Heart right ventricle (tissue), 16 donors: ENCODE measurements at regions not wholly inside any gene's neighbourhood (a gene's known extent, or its start where the extent isn't known, plus 50 kb on each side); places are given as distances from the start of the nearest gene placed in this dataset.

Experiments used
- ATAC-seq, 8 donors: fragments of 200-7000 bp; cut with Tn5 transposase; one replicate each; pipeline ENCODE4 v1.9.1; 2020; ENCODE audit warnings: mild to moderate bottlenecking in 8 of 8, moderate library complexity in 8 of 8, moderate number of reproducible peaks in 1 of 8
- DNase-seq, 2 donors: peaks; one replicate each; pipeline ENCODE4 v3.0.0-alpha.2; 2020
- H3K27ac ChIP-seq, 10 donors: fragments of 200-600 bp; sonication (generic) in 2 of 10; one replicate each; pipeline versions ENCODE4 v1.5.0 to v1.8.0; 2020 to 2022; ENCODE audit warnings: mild to moderate bottlenecking in 3 of 10
- H3K27me3 ChIP-seq, 7 donors: fragments of 200-600 bp; one replicate each; pipeline ENCODE4 v1.8.0; 2021 to 2022; ENCODE audit warnings: mild to moderate bottlenecking in 2 of 7
- H3K36me3 ChIP-seq, 9 donors: fragments of 200-600 bp; sonication (generic) in 1 of 9; one replicate each; pipeline versions ENCODE4 v1.5.0 to v1.8.0; 2020 to 2022; ENCODE audit warnings: mild to moderate bottlenecking in 2 of 9
- H3K4me1 ChIP-seq, 9 donors: fragments of 200-600 bp; sonication (generic) in 1 of 9; one replicate each; pipeline versions ENCODE4 v1.5.0 to v1.8.0; 2020 to 2022; ENCODE audit warnings: mild to moderate bottlenecking in 4 of 9
- H3K4me3 ChIP-seq, 10 donors: fragments of 200-600 bp; sonication (generic) in 2 of 10; one replicate each; pipeline versions ENCODE4 v1.5.0 to v1.8.0; 2020 to 2022; ENCODE audit warnings: mild to moderate bottlenecking in 7 of 10, moderate library complexity in 2 of 10
- H3K9me3 ChIP-seq, 11 donors: fragments of 200-600 bp in 10 of 11; sonication (generic) in 2 of 11; one replicate each; pipeline versions ENCODE4 v1.5.0 to v1.8.0; 2013 to 2022; ENCODE audit warnings: mild to moderate bottlenecking in 2 of 11, control low read depth in 1 of 11, moderate library complexity in 1 of 11
- CTCF ChIP-seq, 9 donors: fragments of 200-600 bp; sonication (generic) in 2 of 9; IDR thresholded peaks; one replicate each; pipeline versions ENCODE4 v1.5.0 to v1.8.0; 2021 to 2022; ENCODE audit warnings: antibody characterized with exemption in 9 of 9, mild to moderate bottlenecking in 5 of 9, moderate library complexity in 1 of 9
- WGBS, 2 donors: extraction: QIAGEN DNeasy Blood & Tissue Kit; methylation state at CpG; one replicate each; pipeline ENCODE4 v1.1.7; 2013; ENCODE audit warnings: inconsistent platforms in 1 of 2; 5-methylcytosine and 5-hydroxymethylcytosine counted together
- intact Hi-C, 10 donors: fragments of 100-400 bp; cut with DNase I; formaldehyde crosslinking; loops; one replicate each; pipeline versions ENCODE4 v1.11.1 to v1.14.2; 2022
- donor health status: Arrhythmogenic right ventricular cardiomyopathy.
- donor health status: ischemic (EF 13 %, LVEDD 7.1; RV severe dilation, severe dysfunction).
- donor health status: healthy with polysubstance abuse.
- donor health status: DM: no; HTN: yes; CAD: no.
- donor health status: DM: no; HTN: no; CAD: no.
- donor health status: ischemic (EF 25% LVEDD 6.9; RV normal size, moderate dysfunction).
- donor health status: ischemic (EF 25% LVEDD 5.7; RV mildly dilated, moderate dysfunction).
- donor health status: healthy.
- donor health status: DM: yes; HTN: yes; CAD: no.
- donor health status: Ischemic cardiomyopathy.
- donor health status: ischemic (EF 35%, LVEDD 5.7; RV mildly dilated, moderate dysfunction).
- donor health status: nonischemic (EF 11% LVEDD 7.7; RV severe dilation, severe dysfunction).
- donor health status: DM: yes; HTN: yes; CAD: no.
- donor health status: PGD.
- donor health status: ischemic (EF 29% LVEDD 5.4; RV normal size, mild dysfunction).
- donor health status: nonischemic (EF 23%, LVEDD 6.1; RV moderate dilation, normal function).

GRCh38 chr4:89416960-89417359 is 109.4 kb upstream of the GPRIN3 start:
- ATAC-seq (no peak), DNase-seq (no peak)
- H3K27me3 ChIP-seq = no peaks in the 10 kb centered on the region
- no peaks in the 10 kb centered on the region for H3K9me3 ChIP-seq
- H3K4me1 ChIP-seq = peaks cover 0 to 13% (median 4%) of the 10 kb centered on the region in 9 donors
- peak overlapping the region in 2 of 10 donors; percentile 13 to 41 for H3K27ac ChIP-seq
- TF ChIP-seq CTCF (IDR thresholded peaks at IDR 0.05) = no peak
- no peak overlapping the region for H3K4me3 ChIP-seq
- 95 to 99% methylated on average over 2 of the region's 2 CpGs for WGBS, 2 donors
- intact Hi-C loops = loop anchor here in 2 of 10 donors (10.0 kb wide), 1 partner anchor 112 kb away; the partner anchor contains the start of gene GPRIN3 (in 2 of the 2)
- no peaks in the 10 kb centered on the region for H3K36me3 ChIP-seq

- 35 to 60% methylated on average over 1 of the region's 1 CpG for WGBS, 2 donors
- Histone ChIP-seq H3K27ac (peak overlapping the region in 1 of 10 donors; percentile 16), H3K36me3 (no peaks in the 10 kb centered on the region), H3K27me3 (no peaks in the 10 kb centered on the region), H3K4me3 (no peak overlapping the region), H3K9me3 (no peaks in the 10 kb centered on the region), H3K4me1 (peaks cover 0 to 39% (median 14%) of the 10 kb centered on the region in 9 donors)
- no peak for TF ChIP-seq CTCF (IDR thresholded peaks at IDR 0.05)
- intact Hi-C loops = loop anchor here in 3 of 10 donors (5.0 to 10.0 kb wide), 2 partner anchors 106 to 109 kb away; partner anchors contain the start of gene GPRIN3 (in 3 of the 3)
- ATAC-seq (peak in 7 of 8 donors; percentile 43 to 78 (median 57)), DNase-seq (peak in 1 of 2 donors; percentile 9)
These were observed 105.9 kb upstream of the GPRIN3 start for GRCh38 chr4:89413518-89413917.

- 67 to 69% methylated on average over 6 of the region's 6 CpGs for WGBS, 2 donors
- no peak for TF ChIP-seq CTCF (IDR thresholded peaks at IDR 0.05)
- Histone ChIP-seq H3K27me3 (no peaks in the 10 kb centered on the region), H3K27ac (peak overlapping the region in 7 of 10 donors; percentile 38 to 59 (median 52)), H3K4me3 (no peak overlapping the region), H3K4me1 (peaks cover 0 to 34% (median 14%) of the 10 kb centered on the region in 9 donors), H3K9me3 (no peaks in the 10 kb centered on the region), H3K36me3 (no peaks in the 10 kb centered on the region)
- peak; percentile 53 to 88 (median 78) for ATAC-seq
- intact Hi-C loops = loop anchor here in 3 of 10 donors (5.0 to 10.0 kb wide), 2 partner anchors 104 to 107 kb away; partner anchors contain the start of gene GPRIN3 (in 3 of the 3)
- DNase-seq = peak in 1 of 2 donors; percentile 47
These were observed 104.1 kb upstream of the GPRIN3 start for GRCh38 chr4:89411539-89412309.

- H3K4me1 ChIP-seq = peaks cover 0 to 34% (median 14%) of the 10 kb centered on the region in 9 donors
- peak overlapping the region in 3 of 10 donors; percentile 14 to 46 (median 42) for H3K27ac ChIP-seq
- no peak for DNase-seq
- TF ChIP-seq CTCF (IDR thresholded peaks at IDR 0.05) = no peak
- WGBS, 2 donors = 25 to 38% methylated on average over 1 of the region's 1 CpG
- H3K9me3 ChIP-seq = no peaks in the 10 kb centered on the region
- H3K4me3 ChIP-seq = no peak overlapping the region
- peak in 1 of 8 donors; percentile 42 for ATAC-seq
- no peaks in the 10 kb centered on the region for H3K36me3 ChIP-seq
- intact Hi-C loops = loop anchor here in 3 of 10 donors (5.0 to 10.0 kb wide), 2 partner anchors 103 to 106 kb away; partner anchors contain the start of gene GPRIN3 (in 3 of the 3)
- no peaks in the 10 kb centered on the region for H3K27me3 ChIP-seq
These were observed 103.1 kb upstream of the GPRIN3 start for GRCh38 chr4:89410687-89411086.
